Activated B cell treated with CpG ODN at 0.5 μM for 24 hours (primary cell): ENCODE measurements at regions not wholly inside any gene's neighbourhood (a gene's known extent, or its start where the extent isn't known, plus 50 kb on each side); places are given as distances from the start of the nearest gene placed in this dataset.

Experiments used
- ATAC-seq: fragments of 200-7000 bp; cut with Tn5 transposase; one replicate; pipeline ENCODE4 v1.10.0; 2021; ENCODE audit warnings: low read depth, mild to moderate bottlenecking, moderate library complexity
- CTCF ChIA-PET: fragments of 350-600 bp; sonication (Branson Sonifier 250); formaldehyde crosslinking; loops from one replicate; lab custom pipeline; 2021; ENCODE audit warnings: antibody characterized with exemption; lab: Charles Lee
- POLR2A ChIA-PET: fragments of 350-600 bp; sonication (Branson Sonifier 250); formaldehyde crosslinking; loops from one replicate; lab custom pipeline; 2021; ENCODE audit warnings: antibody characterized with exemption; lab: Charles Lee
- DNase-seq: peaks from one replicate; pipeline ENCODE4 v3.0.0; 2022
- H3K27ac Mint-ChIP-seq: one replicate; pipeline ENCODE4 v1.8.0; 2020; ENCODE audit warnings: mixed read lengths
- H3K27me3 Mint-ChIP-seq: one replicate; pipeline ENCODE4 v1.8.0; 2021; ENCODE audit warnings: mixed read lengths
- H3K36me3 Mint-ChIP-seq: one replicate; pipeline ENCODE4 v1.8.0; 2021; ENCODE audit warnings: low read depth, mixed read lengths
- H3K4me1 Mint-ChIP-seq: one replicate; pipeline ENCODE4 v1.8.0; 2021; ENCODE audit warnings: mixed read lengths
- H3K4me3 Mint-ChIP-seq: one replicate; pipeline ENCODE4 v1.8.0; 2020; ENCODE audit warnings: mild to moderate bottlenecking, mixed read lengths
- H3K9me3 Mint-ChIP-seq: one replicate; pipeline ENCODE4 v1.8.0; 2020; ENCODE audit warnings: mixed read lengths
- intact Hi-C: fragments of 100-400 bp; cut with micrococcal nuclease; formaldehyde crosslinking; loops from one replicate; pipeline ENCODE4 v1.15.1; 2024
- TF ChIP-seq, protein P1 (sequence below): fragments of 200-600 bp; IDR thresholded peaks from one replicate; pipeline ENCODE4 v1.8.0; 2022; ENCODE audit warnings: antibody characterized with exemption, mild to moderate bottlenecking

DNA sequence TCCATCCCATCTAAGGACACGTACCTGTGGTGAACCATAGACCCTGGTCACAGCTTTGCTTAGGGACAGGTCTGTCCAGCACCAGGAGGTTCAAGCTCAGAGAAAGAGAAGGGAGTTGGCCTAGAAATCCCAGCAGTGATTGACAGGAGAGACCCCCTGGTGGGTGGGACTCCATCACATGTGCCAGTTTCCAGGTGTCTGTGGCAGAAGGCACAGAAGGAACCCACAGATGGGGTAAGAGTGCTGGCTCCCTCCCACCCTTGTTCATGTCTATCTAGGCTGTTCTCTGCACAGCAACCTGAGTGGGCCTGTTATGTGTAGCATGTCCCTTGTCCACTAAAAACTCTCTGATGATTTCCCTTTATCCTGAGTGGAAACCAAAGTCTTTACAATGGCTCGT lies 54.0 kb upstream of the GRB10 start:
- ATAC-seq (no peak), DNase-seq (no peak)
- Mint-ChIP-seq H3K36me3 (no peaks in the 10 kb centered on the region), H3K27me3 (peaks cover 5% of the 10 kb centered on the region), H3K9me3 (no peaks in the 10 kb centered on the region), H3K4me1 (no peaks in the 10 kb centered on the region), H3K27ac (no peak overlapping the region), H3K4me3 (no peak overlapping the region)
- ChIA-PET POLR2A (no interaction called here), CTCF (no interaction called here)
- intact Hi-C loops, result no loop called here
- TF ChIP-seq, protein P1, sequence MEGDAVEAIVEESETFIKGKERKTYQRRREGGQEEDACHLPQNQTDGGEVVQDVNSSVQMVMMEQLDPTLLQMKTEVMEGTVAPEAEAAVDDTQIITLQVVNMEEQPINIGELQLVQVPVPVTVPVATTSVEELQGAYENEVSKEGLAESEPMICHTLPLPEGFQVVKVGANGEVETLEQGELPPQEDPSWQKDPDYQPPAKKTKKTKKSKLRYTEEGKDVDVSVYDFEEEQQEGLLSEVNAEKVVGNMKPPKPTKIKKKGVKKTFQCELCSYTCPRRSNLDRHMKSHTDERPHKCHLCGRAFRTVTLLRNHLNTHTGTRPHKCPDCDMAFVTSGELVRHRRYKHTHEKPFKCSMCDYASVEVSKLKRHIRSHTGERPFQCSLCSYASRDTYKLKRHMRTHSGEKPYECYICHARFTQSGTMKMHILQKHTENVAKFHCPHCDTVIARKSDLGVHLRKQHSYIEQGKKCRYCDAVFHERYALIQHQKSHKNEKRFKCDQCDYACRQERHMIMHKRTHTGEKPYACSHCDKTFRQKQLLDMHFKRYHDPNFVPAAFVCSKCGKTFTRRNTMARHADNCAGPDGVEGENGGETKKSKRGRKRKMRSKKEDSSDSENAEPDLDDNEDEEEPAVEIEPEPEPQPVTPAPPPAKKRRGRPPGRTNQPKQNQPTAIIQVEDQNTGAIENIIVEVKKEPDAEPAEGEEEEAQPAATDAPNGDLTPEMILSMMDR, result no peak

DNA sequence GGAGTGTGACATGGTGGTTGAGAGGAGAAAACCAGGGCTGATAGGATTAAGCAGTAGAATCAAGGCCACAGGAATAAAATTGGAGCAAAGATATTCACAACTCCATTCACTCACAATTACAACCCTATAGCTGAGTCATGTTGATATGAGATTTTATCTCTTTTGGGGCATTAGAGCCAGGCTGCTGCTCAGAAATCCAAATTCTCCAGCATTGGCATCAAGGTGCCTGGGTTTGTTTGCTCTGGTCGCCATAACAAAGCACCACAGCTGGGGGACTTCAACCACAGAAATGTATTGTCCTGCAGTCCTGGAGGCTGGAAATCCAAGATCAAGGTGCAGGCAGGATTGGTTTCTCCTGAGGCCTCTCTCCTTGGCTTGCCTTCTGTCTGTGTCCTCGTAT lies 52.5 kb upstream of the GRB10 start:
- no peak overlapping the region for H3K4me3 Mint-ChIP-seq
- ChIA-PET CTCF (no interaction called here), POLR2A (no interaction called here)
- DNase-seq, result no peak
- H3K9me3 Mint-ChIP-seq, result no peaks in the 10 kb centered on the region
- peaks cover 5% of the 10 kb centered on the region for H3K27me3 Mint-ChIP-seq
- TF ChIP-seq, protein P1, result no peak
- H3K36me3 Mint-ChIP-seq, result no peaks in the 10 kb centered on the region
- H3K4me1 Mint-ChIP-seq, result no peaks in the 10 kb centered on the region
- intact Hi-C loops, result no loop called here
- ATAC-seq, result no peak
- H3K27ac Mint-ChIP-seq, result no peak overlapping the region

DNA sequence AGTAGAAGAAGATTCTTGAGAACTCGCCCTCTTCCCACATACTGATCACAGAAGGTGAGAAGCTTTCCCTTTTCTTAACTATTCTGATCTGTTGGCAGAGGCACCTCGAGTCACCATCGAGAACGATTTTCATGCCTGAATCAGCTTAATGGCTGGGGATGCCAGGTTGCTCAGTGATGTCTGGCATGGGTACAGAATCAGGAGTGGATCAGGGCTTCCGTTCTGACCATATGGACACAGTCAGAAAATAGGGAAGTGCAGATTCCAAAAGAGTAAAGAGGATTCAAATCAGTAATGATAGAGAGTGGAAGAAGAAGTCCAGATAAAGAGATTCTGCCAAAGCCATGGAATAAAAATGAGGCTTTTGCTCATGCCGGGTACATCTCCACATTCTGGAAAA lies 52.0 kb upstream of the GRB10 start:
- no peaks in the 10 kb centered on the region for H3K4me1 Mint-ChIP-seq
- intact Hi-C loops, result no loop called here
- no peak for ATAC-seq
- no peak overlapping the region for H3K27ac Mint-ChIP-seq
- CTCF ChIA-PET, result no interaction called here
- no peaks in the 10 kb centered on the region for H3K9me3 Mint-ChIP-seq
- TF ChIP-seq, protein P1, result no peak
- H3K4me3 Mint-ChIP-seq, result no peak overlapping the region
- H3K27me3 Mint-ChIP-seq, result peaks cover 2% of the 10 kb centered on the region
- H3K36me3 Mint-ChIP-seq, result no peaks in the 10 kb centered on the region
- POLR2A ChIA-PET, result no interaction called here
- DNase-seq, result no peak

DNA sequence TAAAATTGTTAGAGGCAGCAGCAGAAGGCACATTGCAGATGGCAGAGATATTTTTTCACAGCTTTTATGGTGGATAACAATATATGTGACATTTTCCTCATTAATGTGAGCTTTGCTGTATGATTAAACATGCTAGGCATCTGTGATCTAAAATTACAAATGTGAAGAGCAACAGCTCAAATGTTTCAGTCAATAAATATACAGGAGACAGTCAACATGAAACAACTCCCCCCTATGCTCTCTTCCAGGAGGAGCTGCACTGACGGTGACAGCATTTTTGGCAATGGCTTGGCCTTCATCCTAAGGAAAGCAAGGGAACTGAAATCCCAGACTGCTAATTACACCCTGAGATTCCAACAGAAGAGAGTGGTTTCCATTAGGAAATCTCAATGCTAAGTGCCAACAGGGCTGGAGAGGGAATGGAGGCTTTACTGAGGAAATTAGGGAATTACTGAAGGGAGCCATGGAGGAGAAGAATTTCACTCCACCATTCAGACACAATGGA lies 51.4 kb upstream of the GRB10 start:
- DNase-seq (no peak), ATAC-seq (no peak)
- no peaks in the 10 kb centered on the region for H3K9me3 Mint-ChIP-seq
- peaks cover 2% of the 10 kb centered on the region for H3K27me3 Mint-ChIP-seq
- no peak overlapping the region for H3K27ac Mint-ChIP-seq
- TF ChIP-seq, protein P1, result no peak
- intact Hi-C loops, result no loop called here
- POLR2A ChIA-PET, result no interaction called here
- no peaks in the 10 kb centered on the region for H3K4me1 Mint-ChIP-seq
- no peak overlapping the region for H3K4me3 Mint-ChIP-seq
- H3K36me3 Mint-ChIP-seq, result no peaks in the 10 kb centered on the region
- CTCF ChIA-PET, result no interaction called here

DNA sequence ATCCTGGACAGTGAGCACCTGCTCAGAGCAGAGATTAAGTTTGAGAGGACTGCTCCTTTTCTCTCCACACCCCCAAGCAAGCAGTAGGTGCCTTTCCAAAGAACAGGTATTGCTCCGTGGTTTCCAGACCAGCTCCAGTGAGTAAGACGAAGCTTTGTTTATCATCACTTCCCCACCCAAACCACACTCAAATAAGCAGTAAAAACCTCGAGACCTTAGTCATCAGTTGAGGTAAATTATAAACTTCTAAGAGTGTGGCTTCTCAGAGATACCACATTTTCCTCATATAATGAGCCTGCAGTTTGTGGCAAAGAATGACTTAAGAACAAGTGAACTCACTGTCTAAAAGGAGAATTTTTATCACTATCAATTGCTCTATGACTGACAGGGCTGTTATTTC lies 50.0 kb upstream of the GRB10 start:
- Mint-ChIP-seq H3K27me3 (peaks cover 2% of the 10 kb centered on the region), H3K27ac (no peak overlapping the region), H3K36me3 (no peaks in the 10 kb centered on the region), H3K9me3 (no peaks in the 10 kb centered on the region), H3K4me1 (no peaks in the 10 kb centered on the region), H3K4me3 (no peak overlapping the region)
- ATAC-seq, result no peak
- DNase-seq, result no peak
- ChIA-PET POLR2A (no interaction called here), CTCF (no interaction called here)
- TF ChIP-seq, protein P1, result no peak
- intact Hi-C loops, result no loop called here
